ENCODE measurements at regions not wholly inside any gene's neighbourhood (a gene's known extent, or its start where the extent isn't known, plus 50 kb on each side); places are given as distances from the start of the nearest gene placed in this dataset.
"Not testable (repeated sequence)": the region's sequence is repeated elsewhere in the genome, so short reads cannot be mapped to it uniquely, and the experiment has no call there.

- no peak for TF ChIP-seq CTCF (IDR thresholded peaks at IDR 0.05)
- Histone ChIP-seq H3K4me1 (ENCODE audit: low read depth) (peaks cover 3% of the 10 kb centered on the region), H3K4me3 (no peak overlapping the region), H3K9me3 (no peaks in the 10 kb centered on the region), H3K36me3 (ENCODE audit: low read depth) (no peaks in the 10 kb centered on the region)
- DNase-seq = no peak
- intact Hi-C loops (cut with DNase I, micrococcal nuclease) = no loop called here
- ATAC-seq = no peak
Measured at GRCh38 chr1:228953207-228953606, 217.9 kb downstream of the RHOU start.

- ATAC-seq; DNase-seq; intact Hi-C loops (cut with DNase I, micrococcal nuclease): not testable (repeated sequence)
Measured at GRCh38 chr1:228953808-228954207, 218.5 kb downstream of the RHOU start.

GRCh38 chr1:228955691-228956090, 220.4 kb downstream of the RHOU start:
- intact Hi-C loops (cut with DNase I, micrococcal nuclease) = no loop called here
- DNase-seq (no peak), ATAC-seq (no peak)

More at GRCh38 chr1:228953808-228954207, 218.5 kb downstream of the RHOU start:
- H3K9me3 ChIP-seq; H3K4me1 ChIP-seq (ENCODE audit: low read depth); H3K36me3 ChIP-seq (ENCODE audit: low read depth); H3K4me3 ChIP-seq: not testable (repeated sequence)

GRCh38 chr1:228956864-228957263, 221.6 kb downstream of the RHOU start:
- ATAC-seq = no peak
- intact Hi-C loops (cut with DNase I, micrococcal nuclease) = no loop called here
- Histone ChIP-seq H3K9me3 (no peaks in the 10 kb centered on the region), H3K4me3 (no peak overlapping the region), H3K4me1 (ENCODE audit: low read depth) (no peaks in the 10 kb centered on the region), H3K36me3 (ENCODE audit: low read depth) (no peaks in the 10 kb centered on the region)
- TF ChIP-seq CTCF (IDR thresholded peaks at IDR 0.05) = no peak
- DNase-seq = no peak

More at GRCh38 chr1:228955691-228956090, 220.4 kb downstream of the RHOU start:
- no peaks in the 10 kb centered on the region for H3K4me1 ChIP-seq (ENCODE audit: low read depth)
- TF ChIP-seq CTCF (IDR thresholded peaks at IDR 0.05) = no peak
- H3K4me3 ChIP-seq = no peak overlapping the region
- H3K36me3 ChIP-seq (ENCODE audit: low read depth) = no peaks in the 10 kb centered on the region
- no peaks in the 10 kb centered on the region for H3K9me3 ChIP-seq

GRCh38 chr1:228957535-228957934, 222.3 kb downstream of the RHOU start:
- Histone ChIP-seq H3K4me3 (no peak overlapping the region), H3K4me1 (ENCODE audit: low read depth) (no peaks in the 10 kb centered on the region), H3K36me3 (ENCODE audit: low read depth) (no peaks in the 10 kb centered on the region), H3K9me3 (no peaks in the 10 kb centered on the region)
- ATAC-seq = no peak
- no peak for TF ChIP-seq CTCF (IDR thresholded peaks at IDR 0.05)
- intact Hi-C loops (cut with DNase I, micrococcal nuclease) = no loop called here
- no peak for DNase-seq

GRCh38 chr1:228958121-228958520, 222.8 kb downstream of the RHOU start:
- H3K4me1 ChIP-seq (ENCODE audit: low read depth) = no peaks in the 10 kb centered on the region
- H3K36me3 ChIP-seq (ENCODE audit: low read depth) = no peaks in the 10 kb centered on the region
- no peak for TF ChIP-seq CTCF (IDR thresholded peaks at IDR 0.05)
- no peak for DNase-seq
- no peak overlapping the region for H3K4me3 ChIP-seq
- H3K9me3 ChIP-seq = no peaks in the 10 kb centered on the region
- no peak for ATAC-seq
- intact Hi-C loops (cut with DNase I, micrococcal nuclease) = no loop called here

Data from mucosa of descending colon (tissue), 3 donors.